GM21737 (cell line): ENCODE measurements at regions not wholly inside any gene's neighbourhood (a gene's known extent, or its start where the extent isn't known, plus 50 kb on each side); places are given as distances from the start of the nearest gene placed in this dataset.
"Not testable (repeated sequence)": the region's sequence is repeated elsewhere in the genome, so short reads cannot be mapped to it uniquely, and the experiment has no call there.

Experiments used
- ATAC-seq: cut with Tn5 transposase; IDR thresholded peaks from one replicate; pipeline ENCODE4 v1.9.1; 2021; ENCODE audit warnings: mild to moderate bottlenecking, moderate library complexity; ENCODE audit not compliant: unreplicated experiment

DNA sequence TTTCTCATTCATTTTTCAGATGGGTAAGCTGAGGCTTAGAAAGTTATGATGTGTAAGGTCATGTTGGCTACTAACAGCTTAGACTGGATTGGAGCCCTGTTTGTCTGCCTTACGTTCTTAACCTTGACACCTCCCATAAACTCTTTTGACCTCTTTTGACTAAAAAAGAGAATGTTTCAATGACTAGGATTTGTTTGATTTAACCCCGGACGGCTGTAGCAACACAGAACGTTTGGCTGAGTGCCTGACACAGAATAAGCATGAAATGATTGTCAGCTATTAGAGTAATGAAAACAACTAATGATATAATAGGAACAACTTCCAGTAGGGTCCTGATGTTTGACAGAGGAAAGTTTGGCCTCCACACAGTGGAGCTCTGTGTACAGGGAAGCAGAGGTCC is 83.3 kb upstream of the PDZD8 start:
- ATAC-seq = no peak

DNA sequence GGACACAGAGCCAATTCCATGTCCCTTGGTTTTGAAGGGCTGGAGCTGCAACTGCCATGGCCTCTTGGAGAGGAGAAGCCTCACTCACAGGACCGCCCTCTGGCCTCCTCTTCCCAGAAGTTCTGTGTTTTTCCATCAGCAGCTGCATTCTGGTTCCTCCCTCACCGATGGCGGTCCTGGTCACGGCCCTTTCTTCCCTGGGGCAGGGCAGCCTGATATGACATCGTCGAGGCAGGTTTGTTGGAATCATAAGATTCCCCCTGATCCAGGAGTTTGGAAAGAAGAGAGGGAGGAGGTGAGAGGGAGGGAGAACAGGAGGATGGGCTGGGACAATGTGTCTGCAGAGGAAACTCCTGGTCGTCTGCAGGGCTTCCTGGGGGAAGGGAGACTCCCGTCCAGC is 82.7 kb upstream of the PDZD8 start:
- ATAC-seq = no peak

DNA sequence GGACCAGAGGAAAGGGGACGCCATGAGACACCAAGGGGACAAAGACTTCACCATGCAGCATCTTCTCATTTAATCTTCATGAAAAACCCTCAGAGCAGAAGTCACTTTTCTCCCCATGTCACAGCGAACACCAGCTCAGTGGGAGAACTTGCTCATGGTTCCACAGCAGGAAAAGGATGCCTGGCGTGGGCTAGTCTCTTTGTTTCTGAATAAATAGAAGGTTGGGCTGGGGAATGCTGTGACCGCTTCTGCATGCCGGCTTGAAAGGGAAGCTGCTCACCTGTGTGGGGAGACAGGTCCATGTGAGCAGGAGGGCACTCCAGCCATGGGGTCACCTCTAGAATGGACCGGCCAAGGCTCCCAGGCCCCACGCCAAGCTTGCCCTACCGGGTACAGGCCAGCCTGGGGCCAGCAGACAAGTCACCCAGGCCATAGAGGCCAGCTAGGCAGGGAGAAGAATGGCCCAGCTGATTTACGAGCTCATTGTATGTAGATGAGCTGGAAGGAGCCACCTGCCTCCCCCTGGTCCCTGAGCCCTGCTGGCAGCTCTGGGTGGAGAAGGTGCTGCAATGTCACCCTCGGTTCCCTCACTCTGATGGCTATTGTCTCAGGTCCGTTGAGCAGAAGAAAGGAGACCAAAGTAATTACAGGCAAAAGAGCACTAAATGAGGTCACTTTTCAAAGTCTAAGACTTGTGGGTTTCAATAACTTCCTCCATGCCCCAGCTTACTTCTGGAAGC is 82.0 kb upstream of the PDZD8 start:
- ATAC-seq = no peak

DNA sequence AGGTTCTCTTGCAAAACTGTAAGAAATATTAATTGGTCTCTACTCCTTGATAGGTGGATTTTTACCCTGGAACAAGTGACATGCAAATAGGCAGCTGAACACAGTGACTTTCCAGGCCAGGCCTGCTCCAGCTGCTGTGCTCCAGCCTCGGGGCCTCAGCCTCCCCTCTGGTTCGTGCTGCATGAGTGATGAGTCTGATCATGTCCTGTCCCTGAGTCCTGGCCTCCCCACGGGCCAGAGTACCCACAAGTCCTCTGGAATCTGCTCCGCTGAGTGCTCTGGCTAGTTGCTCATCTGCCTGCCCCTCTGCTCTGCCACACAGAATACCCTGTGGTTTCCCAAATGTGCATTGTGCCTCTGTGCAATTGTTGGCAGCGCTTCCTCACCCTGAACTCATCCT is 80.1 kb upstream of the PDZD8 start:
- no peak for ATAC-seq

DNA sequence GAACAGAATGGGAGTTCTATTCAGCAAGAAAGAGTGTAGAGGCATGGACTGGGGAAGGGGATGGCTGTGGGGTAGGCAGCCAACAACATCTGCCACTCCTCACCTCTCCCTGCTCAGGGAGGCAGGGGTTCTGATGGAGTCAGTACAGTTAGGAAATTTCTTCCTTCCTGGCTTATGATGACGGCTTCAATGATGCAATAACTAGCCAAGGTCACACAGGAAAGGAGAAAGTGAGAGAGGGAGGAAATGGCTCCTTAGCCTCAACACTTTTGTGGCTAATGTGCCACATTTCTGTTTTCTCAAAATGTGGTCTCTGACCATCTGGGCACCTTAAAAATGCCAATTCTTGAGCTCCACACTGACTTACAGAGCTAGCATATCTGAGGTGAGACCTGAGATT is 79.3 kb upstream of the PDZD8 start:
- ATAC-seq = no peak

DNA sequence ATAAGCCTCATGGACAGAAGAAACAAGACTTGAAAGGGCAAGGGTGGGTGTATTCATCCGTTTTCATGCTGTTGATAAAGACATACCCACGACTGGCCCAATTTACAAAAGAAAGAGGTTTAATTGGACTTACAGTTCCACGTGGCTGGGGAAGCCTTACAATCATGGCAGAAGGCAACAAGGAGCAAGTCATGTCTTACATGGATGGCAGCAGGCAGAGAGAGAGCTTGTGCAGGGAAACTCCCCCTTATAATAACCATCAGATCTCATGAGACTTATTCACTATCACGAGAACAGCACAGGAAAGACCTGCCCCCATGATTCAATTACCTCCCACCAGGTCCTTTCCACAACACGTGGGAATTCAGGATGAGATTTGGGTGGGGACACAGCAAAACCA is 78.2 kb upstream of the PDZD8 start:
- not testable (repeated sequence) for ATAC-seq

DNA sequence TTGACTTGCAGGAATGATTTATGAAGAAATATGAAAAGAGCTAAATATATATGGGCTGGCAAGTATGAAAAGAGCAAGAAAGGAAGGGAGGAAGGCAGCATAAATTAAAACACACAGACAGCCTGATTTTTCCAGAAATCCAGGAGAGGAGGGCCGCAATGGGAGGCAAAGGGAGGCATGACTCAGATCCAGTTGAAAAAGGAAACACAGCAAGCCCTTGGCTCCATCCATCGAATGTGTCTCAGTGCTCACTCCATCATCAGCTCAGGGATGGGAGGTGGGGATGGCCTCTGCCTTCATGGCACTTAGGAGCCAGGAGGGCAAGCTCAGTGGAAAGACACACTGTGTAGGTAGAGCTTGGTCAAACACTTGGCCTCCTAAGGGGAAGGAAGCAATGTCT is 75.7 kb upstream of the PDZD8 start:
- ATAC-seq = no peak

DNA sequence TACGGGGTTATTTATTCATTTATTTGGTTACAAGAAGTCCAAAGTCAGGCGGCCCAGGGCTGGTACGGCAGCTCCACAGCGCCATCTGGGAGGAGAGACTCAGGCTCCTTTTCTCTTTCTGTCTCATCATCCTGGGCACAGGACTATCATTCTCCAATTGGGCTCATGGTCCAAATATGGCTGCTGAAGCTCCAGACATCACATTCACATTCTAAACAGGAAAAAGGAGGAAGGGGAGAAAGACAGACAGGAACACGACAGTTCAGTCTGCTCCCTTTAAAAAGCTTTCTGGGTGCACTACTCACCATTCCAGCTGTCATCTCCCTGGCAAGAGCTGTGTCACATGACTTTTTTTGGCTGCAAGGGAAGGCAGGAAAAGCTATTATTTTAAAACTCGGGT is 74.4 kb upstream of the PDZD8 start:
- ATAC-seq = no peak

DNA sequence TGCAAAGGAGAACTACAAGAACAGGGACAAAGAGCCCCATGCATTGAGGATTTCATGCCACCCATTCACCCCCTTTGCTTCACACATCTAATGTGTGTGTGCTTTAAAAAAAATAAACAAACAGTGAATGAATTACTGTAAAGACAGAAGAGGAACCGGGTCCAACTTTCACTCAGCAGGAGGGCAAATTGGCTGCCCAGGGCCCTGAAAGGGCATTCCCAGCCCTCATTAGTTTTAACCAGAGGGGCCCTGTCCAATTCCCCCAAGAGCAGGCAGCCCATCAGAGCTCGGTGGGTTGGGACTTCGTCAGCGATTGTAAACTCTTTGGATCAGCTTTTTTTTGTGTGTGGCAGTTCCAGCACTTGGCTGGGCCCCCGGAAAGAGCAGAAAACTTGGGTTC is 73.6 kb upstream of the PDZD8 start:
- no peak for ATAC-seq

DNA sequence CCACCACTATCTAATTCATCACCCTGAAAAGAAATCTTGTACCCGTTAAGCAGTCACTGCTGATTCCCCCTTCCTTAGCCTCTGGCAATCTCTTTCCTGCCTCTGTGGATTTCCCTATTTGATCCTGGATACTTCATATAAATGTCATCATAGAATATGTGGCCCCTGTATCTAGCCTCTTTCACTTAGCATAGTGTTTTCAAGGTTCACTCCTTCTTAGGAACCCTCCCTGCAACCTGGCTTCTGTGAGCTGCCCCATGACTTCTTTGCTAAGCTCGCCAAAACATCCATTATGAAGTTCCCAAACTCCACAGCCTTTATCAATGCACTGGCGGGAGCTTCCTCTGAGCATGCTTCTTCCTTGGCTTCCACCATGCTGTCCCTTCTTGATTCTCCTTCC is 70.8 kb upstream of the PDZD8 start:
- no peak for ATAC-seq

DNA sequence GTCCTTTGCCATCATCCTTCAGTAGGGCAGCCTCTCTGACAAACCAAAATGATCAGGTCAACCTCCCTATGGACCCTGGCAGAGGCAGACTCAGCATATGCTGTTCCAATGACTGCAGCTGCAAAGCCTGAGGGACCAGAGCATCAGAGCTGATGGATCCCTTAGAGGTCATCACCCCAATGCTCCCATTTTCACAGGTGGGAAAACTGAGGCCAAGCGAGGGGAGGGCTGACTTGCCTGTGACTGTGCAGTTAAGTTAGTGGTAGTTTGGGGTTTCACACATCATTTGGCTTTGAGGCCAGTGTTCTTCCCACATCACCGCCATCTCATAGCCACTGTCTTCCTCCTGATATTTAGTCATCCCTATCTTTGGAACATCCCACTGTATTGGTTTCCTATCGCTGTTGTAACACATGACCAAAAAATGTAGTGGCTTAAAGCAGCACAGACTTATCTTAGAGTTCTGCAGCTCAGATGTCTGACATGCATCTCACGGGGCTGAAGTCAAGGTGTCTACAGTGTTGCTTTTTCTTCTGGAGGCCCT is 69.3 kb upstream of the PDZD8 start:
- ATAC-seq = no peak

DNA sequence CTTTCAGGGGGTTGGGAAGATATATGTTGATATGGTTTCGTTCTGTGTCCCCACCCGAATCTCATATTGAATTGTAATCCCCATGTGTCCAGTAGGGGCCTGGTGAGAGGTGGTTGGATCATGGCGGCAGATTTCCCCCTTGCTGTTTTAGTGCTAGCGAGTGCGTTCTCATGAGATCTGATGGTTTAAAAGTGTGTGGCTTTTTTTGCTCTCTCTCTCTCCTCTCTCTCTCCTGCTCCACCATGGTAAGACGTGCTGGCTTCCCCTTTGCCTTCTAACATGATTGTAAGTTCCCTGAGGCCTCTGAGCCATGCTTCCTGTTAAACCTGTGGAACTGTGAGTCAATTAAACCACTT is 68.4 kb upstream of the PDZD8 start:
- ATAC-seq = no peak

DNA sequence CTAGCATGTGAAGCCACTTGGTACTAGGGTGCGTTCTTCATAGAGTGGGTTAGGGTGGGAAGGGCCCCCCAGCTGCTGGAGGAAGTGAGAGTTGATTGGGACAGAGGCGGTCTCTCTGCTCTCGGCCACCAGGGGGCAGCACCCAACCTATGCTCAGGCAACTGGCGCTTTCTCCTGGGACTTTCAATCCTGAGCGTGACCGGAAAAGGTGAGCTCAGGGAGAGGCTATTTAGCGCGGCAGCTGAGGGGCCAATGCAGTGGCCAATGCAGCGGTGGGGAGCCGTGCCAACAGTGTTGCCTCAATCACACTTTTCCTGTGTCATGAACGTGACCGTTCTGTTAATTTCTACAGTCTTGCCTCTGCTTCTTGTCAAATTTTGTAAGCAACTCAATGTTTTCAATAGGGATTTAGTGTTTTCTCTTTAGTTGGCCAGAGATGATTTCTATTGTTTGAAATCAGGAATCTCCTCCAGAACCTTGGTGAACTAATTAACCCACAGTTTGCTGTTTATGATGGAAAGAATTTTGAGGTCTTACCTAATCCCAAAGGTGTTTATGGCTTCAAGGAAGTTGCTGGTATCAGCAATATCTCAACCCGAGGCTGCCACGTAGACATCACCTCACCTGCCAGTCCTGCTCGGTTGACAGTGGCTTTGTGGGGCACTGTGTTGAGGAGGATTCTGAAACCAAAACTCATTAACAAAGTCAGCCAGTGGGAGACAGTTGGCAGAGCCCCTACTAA is 67.9 kb upstream of the PDZD8 start:
- ATAC-seq = peak; percentile 73

DNA sequence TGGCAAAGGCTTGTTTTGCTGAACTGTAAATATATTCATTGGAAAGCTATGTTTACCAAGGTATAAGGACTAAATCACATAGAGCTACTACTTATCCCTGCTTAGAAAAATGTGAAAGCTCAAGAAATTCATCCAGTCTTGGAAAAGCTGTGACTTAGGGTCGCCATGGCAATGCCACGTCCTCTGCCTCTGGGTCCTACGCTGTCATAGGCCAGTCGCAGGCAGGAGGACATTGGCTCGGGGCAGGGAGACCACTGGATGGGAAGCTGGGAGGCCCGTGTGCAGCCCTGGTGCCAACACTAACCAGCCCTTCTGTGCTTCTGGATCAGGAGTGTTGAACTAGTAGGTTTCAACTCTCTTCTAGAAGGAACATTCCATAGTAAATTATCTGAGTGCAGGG is 67.3 kb upstream of the PDZD8 start:
- ATAC-seq = no peak

DNA sequence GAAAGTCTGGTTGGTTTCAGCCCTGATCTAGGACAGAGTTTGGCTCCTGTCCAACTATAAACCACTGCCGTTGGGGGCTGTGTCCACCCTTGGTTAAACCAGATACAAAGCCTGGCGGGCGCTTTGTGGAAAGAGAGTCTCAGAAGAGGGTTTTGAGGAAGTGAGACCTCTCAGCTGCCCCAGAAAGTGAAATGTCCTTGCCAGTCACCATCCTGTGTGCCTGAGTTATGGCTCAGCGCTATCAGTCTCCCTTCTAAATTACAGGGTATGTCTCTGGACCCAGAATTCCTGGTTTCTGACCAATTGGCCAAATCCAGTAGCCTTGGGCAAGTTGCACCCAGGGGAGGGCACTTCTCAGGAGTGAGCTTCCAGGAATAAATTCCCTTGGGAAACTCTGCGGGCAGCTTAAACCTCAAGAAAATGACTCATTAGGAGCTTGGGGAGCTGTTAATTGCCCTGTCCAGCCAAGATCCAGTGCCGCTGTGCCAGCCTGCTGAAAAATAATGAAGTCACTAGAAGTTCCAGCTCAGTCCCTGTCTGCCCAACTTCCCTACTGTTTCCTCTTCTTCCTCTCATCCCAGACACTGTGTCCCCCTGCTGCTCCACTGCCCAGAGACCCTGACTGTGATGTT is 66.7 kb upstream of the PDZD8 start:
- ATAC-seq = no peak

DNA sequence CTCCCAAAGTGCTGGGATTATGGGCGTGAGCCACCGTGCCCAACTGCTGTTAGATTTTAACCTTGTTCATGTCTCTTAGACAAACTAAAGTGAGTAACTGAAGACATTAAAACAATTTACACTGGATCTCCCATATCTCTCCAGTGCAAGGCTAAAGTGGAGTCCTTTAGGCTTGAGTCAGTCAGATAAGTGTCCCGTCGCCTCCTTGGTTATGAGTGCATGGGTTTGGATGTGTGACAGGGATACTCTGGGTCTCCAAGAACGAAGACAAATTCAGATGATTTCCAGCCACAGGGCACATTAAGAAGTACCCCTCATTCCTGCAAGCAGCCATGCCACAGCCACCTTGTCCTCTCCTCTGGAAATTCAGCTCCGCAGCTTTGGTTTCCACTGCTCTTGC is 66.1 kb upstream of the PDZD8 start:
- no peak for ATAC-seq

DNA sequence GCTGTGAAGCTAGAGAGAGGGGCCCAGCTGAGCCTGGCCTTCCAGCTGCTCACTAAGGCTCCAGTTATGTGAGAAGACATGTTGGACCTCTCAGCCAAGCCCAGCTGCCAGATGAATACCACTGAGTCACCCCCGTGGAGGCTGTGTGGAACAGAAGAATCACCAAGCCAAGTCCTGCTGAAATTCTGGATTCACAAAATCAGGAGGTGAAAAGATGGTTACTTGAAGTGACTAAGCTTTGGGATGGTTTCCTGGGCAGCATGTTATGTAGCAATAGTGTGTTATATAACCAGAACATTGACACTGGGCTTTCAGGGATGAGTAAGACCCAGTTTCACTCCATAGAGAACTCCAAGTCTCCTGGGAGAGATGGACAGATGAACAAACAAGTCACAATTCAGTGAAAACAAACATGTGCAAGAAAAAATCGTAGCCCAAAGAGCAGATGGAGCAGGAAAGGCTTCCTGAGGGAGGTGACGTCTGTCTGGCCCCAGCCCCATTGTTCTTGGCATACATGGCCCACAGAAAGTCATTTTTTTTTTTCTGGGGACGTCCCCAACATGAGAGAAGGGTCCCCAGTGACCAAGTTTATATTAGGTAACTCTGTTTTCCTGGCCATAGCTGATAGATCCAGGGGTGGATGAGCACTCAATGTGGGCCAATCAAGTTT is 64.1 kb upstream of the PDZD8 start:
- no peak for ATAC-seq

DNA sequence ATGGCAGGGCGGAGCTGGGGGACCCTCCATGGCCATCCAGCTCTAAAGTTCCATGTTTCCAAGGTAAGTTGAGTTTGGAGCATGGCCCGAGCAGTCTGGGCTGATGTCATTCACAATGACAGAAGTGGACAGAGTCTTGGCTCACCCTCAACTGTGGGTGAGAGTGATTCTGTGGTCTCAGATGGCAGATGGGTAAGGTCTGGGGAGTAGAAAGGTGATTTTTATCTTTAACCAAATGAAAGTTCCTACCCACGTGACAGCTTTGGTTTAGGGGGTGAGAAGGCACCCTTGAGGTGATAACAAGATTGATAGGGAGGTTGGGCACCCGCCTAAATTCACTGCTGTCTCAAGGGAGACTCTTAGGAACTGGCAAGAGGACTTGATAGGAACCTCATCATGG is 57.6 kb upstream of the PDZD8 start:
- no peak for ATAC-seq

DNA sequence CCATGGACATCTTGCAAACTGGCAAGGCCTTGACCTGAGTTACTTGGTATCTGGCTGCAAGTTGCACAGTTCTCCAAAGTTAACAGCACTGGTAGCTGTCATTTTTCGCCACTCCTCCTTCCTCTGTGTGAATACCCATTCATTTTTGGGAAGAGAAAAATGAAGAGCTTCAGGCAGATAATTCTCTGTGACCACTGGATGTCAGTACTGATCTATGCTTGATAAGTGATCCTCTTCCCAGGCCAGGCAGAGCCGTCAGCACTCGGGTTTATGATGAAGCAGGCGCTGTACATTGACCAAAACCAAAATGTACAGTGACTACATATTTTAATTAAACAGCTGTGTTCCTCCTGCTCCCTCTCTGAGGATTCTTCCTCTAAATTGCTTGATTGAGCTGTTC is 55.9 kb upstream of the PDZD8 start:
- no peak for ATAC-seq

DNA sequence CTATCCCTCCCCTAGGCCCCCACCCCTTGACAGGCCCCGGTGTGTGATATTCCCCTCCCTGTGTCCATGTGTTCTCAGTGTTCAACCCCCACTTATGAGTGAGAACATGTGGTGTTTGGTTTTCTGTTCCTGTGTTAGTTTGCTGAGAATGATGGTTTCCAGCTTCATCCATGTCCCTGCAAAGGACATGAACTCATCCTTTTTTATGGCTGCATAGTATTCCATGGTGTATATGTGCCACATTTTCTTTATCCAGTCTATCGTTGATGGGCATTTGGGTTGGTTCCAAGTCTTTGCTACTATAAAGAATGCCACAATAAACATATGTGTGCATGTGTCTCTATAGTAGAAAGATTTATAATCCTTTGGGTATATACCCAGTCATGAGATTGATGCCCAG is 55.3 kb upstream of the PDZD8 start:
- not testable (repeated sequence) for ATAC-seq

DNA sequence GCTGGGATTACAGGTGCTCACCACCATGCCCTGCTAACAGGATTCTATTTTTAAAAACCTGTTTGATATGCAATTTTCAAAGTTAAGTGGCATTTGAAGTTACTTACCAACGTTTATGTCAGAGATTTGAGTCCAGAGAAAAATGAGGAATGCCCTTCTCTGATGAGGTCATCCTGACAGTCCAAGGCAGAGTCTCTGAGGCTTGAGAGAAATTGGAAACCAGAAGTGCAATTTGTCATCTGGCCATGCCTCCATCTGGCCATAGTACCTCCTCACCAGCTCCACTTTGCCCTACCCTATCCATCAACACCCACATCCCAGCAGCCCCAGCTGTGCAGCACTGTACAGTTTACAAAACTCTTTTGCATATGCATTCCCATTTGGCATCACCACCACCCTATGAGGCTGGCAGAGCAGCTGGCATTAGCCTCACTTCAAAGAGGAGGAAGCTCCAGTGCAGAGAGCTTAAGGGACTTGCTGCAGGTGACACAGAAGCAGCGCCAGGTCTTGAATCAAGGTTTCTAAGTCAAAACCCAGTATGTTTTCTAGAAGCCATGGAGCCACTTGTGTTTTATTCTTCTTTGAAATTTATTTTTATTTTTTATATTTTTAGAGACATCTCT is 54.5 kb upstream of the PDZD8 start:
- ATAC-seq = no peak
